CD4-positive, alpha-beta T cell (primary cell): ENCODE measurements at regions not wholly inside any gene's neighbourhood (a gene's known extent, or its start where the extent isn't known, plus 50 kb on each side); places are given as distances from the start of the nearest gene placed in this dataset.

ENCODE experiments used
- ATAC-seq: fragments of 200-7000 bp; cut with Tn5 transposase; one replicate; pipeline ENCODE4 v1.10.0; 2022; ENCODE audit warnings: mild to moderate bottlenecking; ENCODE audit not compliant: poor library complexity
- CTCF ChIA-PET: fragments of 350-600 bp; sonication (Branson Sonifier 250); formaldehyde crosslinking; loops from one replicate; lab custom pipeline; 2021; ENCODE audit warnings: antibody characterized with exemption, inconsistent platforms; lab: Charles Lee
- POLR2A ChIA-PET: fragments of 350-600 bp; sonication (Branson Sonifier 250); formaldehyde crosslinking; loops from one replicate; lab custom pipeline; 2021; ENCODE audit warnings: antibody characterized with exemption, inconsistent platforms; lab: Charles Lee
- DNase-seq, 14 experiments: peaks; one replicate each; pipeline ENCODE4 v3.0.0-alpha.2; 2013 to 2020; ENCODE audit warnings: mixed read lengths in 2 of 14
- H3K27ac ChIP-seq, 2 donors: one replicate each; pipeline versions ENCODE4 v1.5.1 to v1.7.0; 2013; ENCODE audit warnings: low read length in 2 of 2, low read depth in 1 of 2, mild to moderate bottlenecking in 1 of 2
- H3K27me3 ChIP-seq, 2 experiments: 1 replicate in 1 of 2; 2 replicates in 1 of 2; pipeline versions ENCODE4 v1.6.1 to v1.7.0; 2013; ENCODE audit warnings: low read length in 2 of 2, control low read depth in 1 of 2, mild to moderate bottlenecking in 1 of 2, moderate library complexity in 1 of 2; ENCODE audit not compliant: insufficient read depth in 2 of 2, control insufficient read depth in 1 of 2
- H3K36me3 ChIP-seq: one replicate; pipeline ENCODE4 v1.6.1; 2013; ENCODE audit warnings: low read length, control low read depth; ENCODE audit not compliant: insufficient read depth
- H3K4me1 ChIP-seq: one replicate; pipeline ENCODE4 v1.6.1; 2013; ENCODE audit warnings: low read length, control low read depth; ENCODE audit not compliant: insufficient read depth
- H3K4me3 ChIP-seq: one replicate; pipeline ENCODE4 v1.5.1; 2013; ENCODE audit warnings: mild to moderate bottlenecking, low read length, moderate library complexity
- H3K9me3 ChIP-seq, 2 experiments: 1 replicate in 1 of 2; 2 replicates in 1 of 2; pipeline versions ENCODE4 v1.6.1 to v1.7.0; 2013; ENCODE audit warnings: low read length in 2 of 2, mild to moderate bottlenecking in 2 of 2, control low read depth in 1 of 2, moderate library complexity in 1 of 2; ENCODE audit not compliant: control insufficient read depth in 1 of 2, insufficient read depth in 1 of 2
- H3K27ac Mint-ChIP-seq: one replicate; pipeline ENCODE4 v1.8.0; 2020; ENCODE audit warnings: mixed read lengths
- H3K27me3 Mint-ChIP-seq: one replicate; pipeline ENCODE4 v1.8.0; 2021; ENCODE audit warnings: mixed read lengths
- H3K36me3 Mint-ChIP-seq: one replicate; pipeline ENCODE4 v1.8.0; 2021; ENCODE audit warnings: low read depth, mixed read lengths
- H3K4me1 Mint-ChIP-seq: one replicate; pipeline ENCODE4 v1.8.0; 2021; ENCODE audit warnings: low read depth, mixed read lengths
- H3K4me3 Mint-ChIP-seq: one replicate; pipeline ENCODE4 v1.8.0; 2020; ENCODE audit warnings: mild to moderate bottlenecking, mixed read lengths
- H3K9me3 Mint-ChIP-seq: one replicate; pipeline ENCODE4 v1.8.0; 2020; ENCODE audit warnings: mixed read lengths
- intact Hi-C, 2 experiments: fragments of 100-400 bp; cut with DNase I in 1 of 2; cut with micrococcal nuclease in 1 of 2; formaldehyde crosslinking; loops; one replicate each; pipeline versions ENCODE4 v1.15.1 to v1.9.0; 2023 to 2025; cut with DNase I, micrococcal nuclease
- TF ChIP-seq, protein P1 (sequence below): fragments of 200-600 bp; IDR thresholded peaks from one replicate; pipeline ENCODE4 v1.8.0; 2022; ENCODE audit warnings: antibody characterized with exemption, mild to moderate bottlenecking

DNA sequence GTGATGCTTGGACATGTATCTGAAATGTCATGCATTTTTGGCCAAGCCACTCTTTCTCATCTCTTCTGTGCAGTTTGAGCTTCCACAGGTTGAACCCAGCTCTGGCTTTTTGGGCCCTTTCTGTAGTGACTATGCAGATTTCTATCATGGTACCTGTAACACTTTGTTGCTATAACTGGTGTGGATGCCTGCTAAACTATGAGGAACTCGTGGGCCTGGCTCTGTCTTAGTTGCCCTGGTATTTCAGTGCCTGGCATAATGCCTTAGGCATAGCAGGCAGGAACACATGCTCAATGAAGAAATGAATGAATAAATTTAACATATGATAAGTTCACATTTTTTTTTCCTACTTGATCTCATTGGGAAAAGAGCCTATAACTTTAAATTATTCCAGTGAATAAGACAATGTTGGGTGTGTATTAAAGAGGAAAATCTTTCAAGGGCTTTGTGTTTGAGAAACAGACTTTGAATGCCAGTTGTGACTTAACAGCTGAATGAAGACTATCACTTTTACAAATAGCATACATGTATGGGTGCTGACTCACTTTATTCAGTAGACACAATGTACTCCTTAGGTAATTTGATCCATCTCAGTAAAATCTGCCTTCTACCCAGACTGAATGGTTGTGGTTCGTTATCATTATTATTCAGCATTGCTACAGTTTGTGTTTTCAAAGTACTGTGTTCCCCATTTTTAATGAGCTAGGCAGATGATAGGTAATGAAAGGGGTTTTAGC lies 86.4 kb upstream of the MAP4K3 start:
- Histone ChIP-seq H3K27me3 (no peaks in the 10 kb centered on the region), H3K4me1 (no peaks in the 10 kb centered on the region), H3K4me3 (no peak overlapping the region), H3K27ac (no peak overlapping the region), H3K36me3 (no peaks in the 10 kb centered on the region), H3K9me3 (no peaks in the 10 kb centered on the region)
- intact Hi-C loops: no loop called here
- H3K27me3 Mint-ChIP-seq: no peaks in the 10 kb centered on the region
- TF ChIP-seq, protein P1, sequence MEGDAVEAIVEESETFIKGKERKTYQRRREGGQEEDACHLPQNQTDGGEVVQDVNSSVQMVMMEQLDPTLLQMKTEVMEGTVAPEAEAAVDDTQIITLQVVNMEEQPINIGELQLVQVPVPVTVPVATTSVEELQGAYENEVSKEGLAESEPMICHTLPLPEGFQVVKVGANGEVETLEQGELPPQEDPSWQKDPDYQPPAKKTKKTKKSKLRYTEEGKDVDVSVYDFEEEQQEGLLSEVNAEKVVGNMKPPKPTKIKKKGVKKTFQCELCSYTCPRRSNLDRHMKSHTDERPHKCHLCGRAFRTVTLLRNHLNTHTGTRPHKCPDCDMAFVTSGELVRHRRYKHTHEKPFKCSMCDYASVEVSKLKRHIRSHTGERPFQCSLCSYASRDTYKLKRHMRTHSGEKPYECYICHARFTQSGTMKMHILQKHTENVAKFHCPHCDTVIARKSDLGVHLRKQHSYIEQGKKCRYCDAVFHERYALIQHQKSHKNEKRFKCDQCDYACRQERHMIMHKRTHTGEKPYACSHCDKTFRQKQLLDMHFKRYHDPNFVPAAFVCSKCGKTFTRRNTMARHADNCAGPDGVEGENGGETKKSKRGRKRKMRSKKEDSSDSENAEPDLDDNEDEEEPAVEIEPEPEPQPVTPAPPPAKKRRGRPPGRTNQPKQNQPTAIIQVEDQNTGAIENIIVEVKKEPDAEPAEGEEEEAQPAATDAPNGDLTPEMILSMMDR: no peak
- no peak overlapping the region for H3K27ac Mint-ChIP-seq
- ATAC-seq (no peak), DNase-seq (no peak)
- peaks cover 10% of the 10 kb centered on the region for H3K36me3 Mint-ChIP-seq
- peaks cover 2% of the 10 kb centered on the region for H3K9me3 Mint-ChIP-seq
- ChIA-PET POLR2A (no interaction called here), CTCF (interaction anchor here (1.2 kb wide), 1 partner anchor 13 kb away, joined by 3 read pairs; no protein-coding TSS in a partner anchor)
- H3K4me1 Mint-ChIP-seq: no peaks in the 10 kb centered on the region
- H3K4me3 Mint-ChIP-seq: no peak overlapping the region

DNA sequence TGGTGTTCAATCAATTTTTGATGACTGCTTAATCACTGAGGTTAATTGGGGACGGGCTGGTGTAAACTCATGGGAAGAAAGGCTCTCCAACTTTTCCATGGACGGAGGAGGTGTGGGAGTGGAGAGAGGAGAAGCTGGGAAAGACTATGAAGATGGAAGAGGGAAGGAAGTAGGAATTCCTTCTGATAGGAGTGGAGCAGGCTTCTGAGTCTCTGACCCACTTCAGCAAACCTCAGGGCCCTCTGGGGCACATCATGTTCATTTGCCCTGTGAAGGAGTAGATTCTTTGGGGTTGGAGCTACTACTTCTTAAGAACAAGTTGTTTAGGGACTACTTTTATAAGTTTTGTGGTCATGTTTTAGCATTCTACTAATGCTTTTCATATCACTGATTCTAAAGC lies 87.0 kb upstream of the MAP4K3 start:
- Histone ChIP-seq H3K27ac (no peak overlapping the region), H3K9me3 (no peaks in the 10 kb centered on the region), H3K27me3 (no peaks in the 10 kb centered on the region), H3K36me3 (no peaks in the 10 kb centered on the region), H3K4me1 (no peaks in the 10 kb centered on the region), H3K4me3 (no peak overlapping the region)
- intact Hi-C loops: no loop called here
- ChIA-PET POLR2A (no interaction called here), CTCF (interaction anchor here (1.0 kb wide), 1 partner anchor 144 kb away, joined by 3 read pairs; no protein-coding TSS in a partner anchor)
- Mint-ChIP-seq H3K27ac (no peak overlapping the region), H3K4me1 (no peaks in the 10 kb centered on the region), H3K4me3 (no peak overlapping the region), H3K27me3 (no peaks in the 10 kb centered on the region), H3K36me3 (peaks cover 10% of the 10 kb centered on the region), H3K9me3 (peaks cover 2% of the 10 kb centered on the region)
- ATAC-seq (no peak), DNase-seq (no peak)
- TF ChIP-seq, protein P1: no peak

GRCh38 chr2:39524756-39525635 lies 87.9 kb upstream of the MAP4K3 start:
- Histone ChIP-seq H3K36me3 (no peaks in the 10 kb centered on the region), H3K4me1 (no peaks in the 10 kb centered on the region), H3K9me3 (no peaks in the 10 kb centered on the region), H3K4me3 (no peak overlapping the region), H3K27me3 (no peaks in the 10 kb centered on the region), H3K27ac (no peak overlapping the region)
- ChIA-PET POLR2A (no interaction called here), CTCF (interaction anchor here (1.0 kb wide), 1 partner anchor 145 kb away, joined by 3 read pairs; no protein-coding TSS in a partner anchor)
- no peak for DNase-seq
- peaks cover 7% of the 10 kb centered on the region for H3K36me3 Mint-ChIP-seq
- intact Hi-C loops: no loop called here
- H3K27ac Mint-ChIP-seq: no peak overlapping the region
- no peaks in the 10 kb centered on the region for H3K4me1 Mint-ChIP-seq
- ATAC-seq: no peak
- H3K27me3 Mint-ChIP-seq: no peaks in the 10 kb centered on the region
- H3K4me3 Mint-ChIP-seq: no peak overlapping the region
- TF ChIP-seq, protein P1: no peak
- peaks cover 2% of the 10 kb centered on the region for H3K9me3 Mint-ChIP-seq
